ENCODE measurements at regions not wholly inside any gene's neighbourhood (a gene's known extent, or its start where the extent isn't known, plus 50 kb on each side); places are given as distances from the start of the nearest gene placed in this dataset.

- Histone ChIP-seq H2AK5ac (ENCODE audit: low read depth, low read length) (no peak overlapping the region), H3K18ac (ENCODE audit: low read depth, low read length) (no peak overlapping the region), H3K4ac (ENCODE audit: low read depth, low read length) (no peak overlapping the region), H3K36me3 (ENCODE audit: control insufficient read depth, insufficient read depth, low read length) (no peaks in the 10 kb centered on the region), H2BK20ac (ENCODE audit: low read depth, low read length) (no peak overlapping the region), H4K91ac (ENCODE audit: insufficient read depth, low read depth, low read length) (no peak overlapping the region), H4K8ac (ENCODE audit: low read depth in 2 of 2, low read length in 2 of 2) (no peak overlapping the region), H3K27me3 (ENCODE audit: control insufficient read depth, insufficient read depth, low read length) (0 out of 2 replicates have a peak, but pooled peaks cover 3% of the 10 kb centered on the region), H4K5ac (ENCODE audit: low read depth, low read length) (no peak overlapping the region), H3K9me3 (ENCODE audit: control insufficient read depth, insufficient read depth, low read length) (no peaks in the 10 kb centered on the region), H3K4me2 (ENCODE audit: low read depth, low read length) (no peak overlapping the region), H3K27ac (ENCODE audit: insufficient read depth, low read length) (no peak overlapping the region), H3K4me1 (ENCODE audit: control insufficient read depth, insufficient read depth, low read length) (no peaks in the 10 kb centered on the region), H2BK120ac (ENCODE audit: low read depth, low read length) (no peak overlapping the region), H4K20me1 (ENCODE audit: insufficient read depth, low read length) (no peaks in the 10 kb centered on the region), H3K4me3 (ENCODE audit: insufficient read depth, low read depth, low read length) (no peak overlapping the region), H2AFZ (replicated peaks; ENCODE audit: low read length, poor library complexity) (no peak overlapping the region), H3K23ac (ENCODE audit: low read depth, low read length) (no peak overlapping the region), H3K56ac (ENCODE audit: extremely low read depth, insufficient read depth, low read length) (no peak overlapping the region), H3K79me1 (ENCODE audit: low read depth in 1 of 2, low read length in 2 of 2) (no peaks in the 10 kb centered on the region), H3K9ac (ENCODE audit: low read depth, low read length) (no peak overlapping the region), H2BK5ac (ENCODE audit: low read depth, low read length, poor library complexity, severe bottlenecking) (no peak overlapping the region), H2BK15ac (ENCODE audit: low read depth, low read length) (no peak overlapping the region), H3K9me1 (ENCODE audit: insufficient read depth, low read length) (no peaks in the 10 kb centered on the region), H3K14ac (replicated peaks; ENCODE audit: low read depth, low read length) (no peak overlapping the region), H2AK9ac (replicated peaks; ENCODE audit: low read depth, low read length, poor library complexity) (no peak overlapping the region)
- WGBS, 2 experiments (ENCODE audit: extremely low coverage in 2 of 2, insufficient read length in 1 of 2) = 80% methylated on average over 2 of the region's 5 CpGs; no CpG with 5 or more reads in 1 of the 2 experiments
- ATAC-seq (ENCODE audit: low read depth) = no peak
- BruUV-seq (replicated peaks) = no TSS peak
- no peak for DNase-seq
- no peak for TF ChIP-seq CEBPB (IDR thresholded peaks at IDR 0.05; ENCODE audit: low read depth, low read length)
- no peak for TF ChIP-seq RAD21 (IDR thresholded peaks at IDR 0.05; ENCODE audit: low read length)
- dilution Hi-C loops (cut with HindIII; ENCODE audit: low sequenced_read_pairs, unreplicated experiment) = no loop called here
- POLR2A ChIA-PET (ENCODE audit: unreplicated experiment) = no interaction called here
- intact Hi-C loops (cut with micrococcal nuclease) = no loop called here
- in situ Hi-C loops (cut with MboI; ENCODE audit: low sequenced_read_pairs) = no loop called here
- CTCF ChIA-PET = no interaction called here
These were observed 170.7 kb downstream of the IER5 start for GRCh38 chr1:181259026-181259745.

Measured in IMR-90 (cell line).